NCI-H1694 treated with DMSO at 0.1 percent for 48 hours (cell line): ENCODE measurements at regions not wholly inside any gene's neighbourhood (a gene's known extent, or its start where the extent isn't known, plus 50 kb on each side); places are given as distances from the start of the nearest gene placed in this dataset.

Source experiments
- DNase-seq: peaks from one replicate; lab custom pipeline; 2025; lab: John Stamatoyannopoulos, UW

GRCh38 chr9:126154182-126154827 is 172.3 kb upstream of the MVB12B start:
- DNase-seq: no peak

- no peak for DNase-seq
Measured at GRCh38 chr9:126154869-126155268, 171.8 kb upstream of the MVB12B start.

- DNase-seq: no peak
Measured at GRCh38 chr9:126155756-126156664, 170.6 kb upstream of the MVB12B start.

- no peak for DNase-seq
Measured at GRCh38 chr9:126156898-126157297, 169.7 kb upstream of the MVB12B start.

GRCh38 chr9:126157423-126157822 is 169.2 kb upstream of the MVB12B start:
- no peak for DNase-seq

- DNase-seq: no peak
Measured at GRCh38 chr9:126157826-126158587, 168.6 kb upstream of the MVB12B start.

- no peak for DNase-seq
Measured at GRCh38 chr9:126158588-126159429, 167.8 kb upstream of the MVB12B start.

GRCh38 chr9:126159430-126160060 is 167.1 kb upstream of the MVB12B start:
- DNase-seq: no peak

GRCh38 chr9:126160067-126160853 is 166.4 kb upstream of the MVB12B start:
- no peak for DNase-seq

GRCh38 chr9:126160854-126161329 is 165.7 kb upstream of the MVB12B start:
- no peak for DNase-seq

- DNase-seq: no peak
Measured at GRCh38 chr9:126162611-126163381, 163.8 kb upstream of the MVB12B start.

GRCh38 chr9:126164796-126165525 is 161.7 kb upstream of the MVB12B start:
- no peak for DNase-seq

GRCh38 chr9:126165755-126166154 is 160.9 kb upstream of the MVB12B start:
- DNase-seq: no peak

GRCh38 chr9:126166291-126166690 is 160.3 kb upstream of the MVB12B start:
- no peak for DNase-seq

GRCh38 chr9:126166866-126167265 is 159.8 kb upstream of the MVB12B start:
- DNase-seq: no peak

GRCh38 chr9:126169736-126170135 is 156.9 kb upstream of the MVB12B start:
- no peak for DNase-seq

- no peak for DNase-seq
Measured at GRCh38 chr9:126170286-126170823, 156.3 kb upstream of the MVB12B start.

- DNase-seq: no peak
Measured at GRCh38 chr9:126171641-126172040, 155.0 kb upstream of the MVB12B start.
